Lower lobe of right lung (tissue), 2 donors: ENCODE measurements at regions not wholly inside any gene's neighbourhood (a gene's known extent, or its start where the extent isn't known, plus 50 kb on each side); places are given as distances from the start of the nearest gene placed in this dataset.

Source experiments
- ATAC-seq, 2 donors: fragments of 200-7000 bp; cut with Tn5 transposase; one replicate each; pipeline ENCODE4 v1.9.1; 2020 to 2022; ENCODE audit warnings: mild to moderate bottlenecking in 2 of 2, moderate library complexity in 2 of 2
- DNase-seq: peaks from one replicate; pipeline ENCODE4 v3.0.0-alpha.2; 2020
- H3K27ac ChIP-seq: fragments of 200-600 bp; one replicate; pipeline ENCODE4 v1.8.0; 2022
- H3K27me3 ChIP-seq: fragments of 200-600 bp; one replicate; pipeline ENCODE4 v1.8.0; 2022; ENCODE audit warnings: low read depth
- H3K36me3 ChIP-seq: fragments of 200-600 bp; one replicate; pipeline ENCODE4 v1.8.0; 2022; ENCODE audit warnings: mild to moderate bottlenecking
- H3K4me1 ChIP-seq: fragments of 200-600 bp; one replicate; pipeline ENCODE4 v1.8.0; 2022
- H3K4me3 ChIP-seq: fragments of 200-600 bp; one replicate; pipeline ENCODE4 v1.8.0; 2022; ENCODE audit warnings: mild to moderate bottlenecking
- H3K9me3 ChIP-seq: fragments of 200-600 bp; one replicate; pipeline ENCODE4 v1.8.0; 2022
- intact Hi-C: fragments of 100-400 bp; cut with DNase I; formaldehyde crosslinking; loops from one replicate; pipeline ENCODE4 v1.11.0; 2022
- TF ChIP-seq, protein P1 (sequence below): fragments of 200-600 bp; IDR thresholded peaks from one replicate; pipeline ENCODE4 v1.8.0; 2022; ENCODE audit warnings: antibody characterized with exemption, mild to moderate bottlenecking
- donor health status: DM: no; HTN: yes; CAD: no; lungs with severe emphysema.

DNA sequence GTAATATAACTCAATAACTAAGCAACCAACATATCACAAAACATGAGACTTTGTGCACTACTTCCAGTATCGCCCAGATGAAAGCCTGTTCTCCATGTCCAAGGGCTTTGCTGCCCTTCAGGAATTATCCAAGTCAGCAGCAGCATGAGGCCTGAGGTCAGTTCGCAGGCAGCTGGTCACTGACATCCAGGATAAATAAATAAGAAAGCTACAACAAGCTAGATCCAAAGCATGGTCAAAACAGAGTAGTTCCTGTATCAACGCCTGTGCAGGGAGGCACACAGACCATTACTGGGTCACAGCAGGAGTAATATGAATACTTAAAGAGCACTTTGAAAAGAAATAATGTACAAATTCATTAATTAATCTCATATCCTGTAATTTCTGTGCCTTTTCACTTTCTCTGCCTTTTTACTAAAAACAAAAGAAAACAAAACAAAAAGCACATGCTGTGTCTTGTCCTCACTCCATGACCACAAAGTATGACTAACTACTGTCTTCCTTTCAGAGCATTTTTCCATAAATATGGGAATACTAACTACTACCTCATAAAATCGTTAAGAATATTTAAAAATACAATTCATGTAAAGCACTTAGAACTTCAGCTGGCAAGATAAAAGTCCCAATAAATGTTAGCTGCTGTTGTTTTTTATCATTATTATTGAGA is 374.9 kb upstream of the IRAK1BP1 start:
- Histone ChIP-seq H3K36me3 (no peaks in the 10 kb centered on the region), H3K27ac (no peak overlapping the region), H3K4me1 (no peaks in the 10 kb centered on the region), H3K27me3 (no peaks in the 10 kb centered on the region), H3K9me3 (no peaks in the 10 kb centered on the region), H3K4me3 (no peak overlapping the region)
- TF ChIP-seq, protein P1, sequence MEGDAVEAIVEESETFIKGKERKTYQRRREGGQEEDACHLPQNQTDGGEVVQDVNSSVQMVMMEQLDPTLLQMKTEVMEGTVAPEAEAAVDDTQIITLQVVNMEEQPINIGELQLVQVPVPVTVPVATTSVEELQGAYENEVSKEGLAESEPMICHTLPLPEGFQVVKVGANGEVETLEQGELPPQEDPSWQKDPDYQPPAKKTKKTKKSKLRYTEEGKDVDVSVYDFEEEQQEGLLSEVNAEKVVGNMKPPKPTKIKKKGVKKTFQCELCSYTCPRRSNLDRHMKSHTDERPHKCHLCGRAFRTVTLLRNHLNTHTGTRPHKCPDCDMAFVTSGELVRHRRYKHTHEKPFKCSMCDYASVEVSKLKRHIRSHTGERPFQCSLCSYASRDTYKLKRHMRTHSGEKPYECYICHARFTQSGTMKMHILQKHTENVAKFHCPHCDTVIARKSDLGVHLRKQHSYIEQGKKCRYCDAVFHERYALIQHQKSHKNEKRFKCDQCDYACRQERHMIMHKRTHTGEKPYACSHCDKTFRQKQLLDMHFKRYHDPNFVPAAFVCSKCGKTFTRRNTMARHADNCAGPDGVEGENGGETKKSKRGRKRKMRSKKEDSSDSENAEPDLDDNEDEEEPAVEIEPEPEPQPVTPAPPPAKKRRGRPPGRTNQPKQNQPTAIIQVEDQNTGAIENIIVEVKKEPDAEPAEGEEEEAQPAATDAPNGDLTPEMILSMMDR, result no peak
- ATAC-seq (no peak), DNase-seq (no peak)
- intact Hi-C loops, result no loop called here

DNA sequence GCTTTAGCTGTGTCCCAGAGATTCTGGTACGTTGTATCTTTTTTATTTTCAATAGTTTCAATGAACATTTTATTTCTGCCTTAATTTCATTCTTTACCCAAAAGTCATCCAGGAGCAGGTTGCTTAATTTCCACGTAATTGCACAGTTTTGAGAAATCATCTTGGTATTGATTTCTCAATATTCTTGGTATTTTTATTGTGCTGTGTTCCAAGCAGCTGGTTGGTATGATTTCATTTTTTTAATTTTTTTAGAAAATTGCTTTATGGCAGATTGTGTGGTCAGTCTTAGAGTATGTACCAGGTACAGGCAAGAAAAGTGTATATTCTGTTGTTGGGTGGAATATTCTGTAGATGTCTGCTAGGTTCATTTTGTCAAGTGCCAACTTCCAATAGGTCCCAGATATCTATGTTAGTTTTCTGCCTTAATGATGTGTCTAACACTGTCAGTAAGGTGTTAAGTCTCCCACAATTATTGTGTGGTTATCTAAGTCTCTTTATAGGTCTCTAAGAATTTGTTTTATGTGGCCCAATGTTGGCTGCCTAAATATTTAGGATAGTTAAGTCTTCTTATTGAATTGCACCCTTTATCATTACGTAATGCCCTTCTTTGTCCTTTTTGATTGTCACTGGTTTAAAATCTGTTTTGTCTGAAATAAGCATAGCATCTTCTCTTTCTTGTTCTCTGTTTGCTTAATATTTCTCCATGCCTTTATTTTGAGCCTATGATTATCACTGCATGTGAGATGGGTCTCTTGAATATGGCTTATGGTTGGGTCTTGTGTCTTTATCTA is 366.9 kb upstream of the IRAK1BP1 start:
- intact Hi-C loops, result no loop called here

DNA sequence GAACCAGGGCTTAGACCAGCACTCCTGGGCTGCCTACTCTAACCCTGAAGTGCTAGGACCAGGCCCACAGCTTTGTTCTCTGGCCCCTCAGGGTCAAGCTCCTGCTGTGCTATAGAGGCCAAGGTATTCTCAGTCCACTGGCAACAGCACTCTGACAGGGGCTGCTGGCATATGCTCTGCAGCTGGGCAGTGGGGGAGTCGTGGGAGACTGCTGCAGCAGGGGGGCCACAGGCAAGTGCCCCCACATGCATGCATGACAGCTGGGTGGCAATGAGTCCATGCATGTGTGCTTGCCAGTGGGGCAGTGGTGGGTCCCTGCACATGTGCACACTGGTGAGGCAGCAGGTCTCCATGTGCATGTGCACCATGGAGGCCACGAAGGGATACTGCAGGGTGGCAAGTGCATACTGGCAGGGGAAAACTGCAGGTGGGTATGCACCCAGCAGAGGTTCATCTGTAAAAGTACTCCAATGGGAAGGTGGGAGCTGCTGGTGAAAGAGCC is 364.9 kb upstream of the IRAK1BP1 start:
- Histone ChIP-seq H3K4me3 (no peak overlapping the region), H3K27me3 (no peaks in the 10 kb centered on the region), H3K4me1 (no peaks in the 10 kb centered on the region), H3K9me3 (no peaks in the 10 kb centered on the region), H3K36me3 (no peaks in the 10 kb centered on the region), H3K27ac (no peak overlapping the region)
- intact Hi-C loops, result no loop called here
- TF ChIP-seq, protein P1, result no peak
- ATAC-seq, result peak in 1 of 2 donors; percentile 37
- DNase-seq, result no peak

More for the DNA sequence above, 366.9 kb upstream of the IRAK1BP1 start:
- H3K4me1 ChIP-seq, result no peaks in the 10 kb centered on the region
- TF ChIP-seq, protein P1, result no peak
- no peaks in the 10 kb centered on the region for H3K9me3 ChIP-seq
- H3K4me3 ChIP-seq, result no peak overlapping the region
- ATAC-seq, result no peak
- DNase-seq, result no peak
- H3K27ac ChIP-seq, result no peak overlapping the region
- no peaks in the 10 kb centered on the region for H3K27me3 ChIP-seq
- no peaks in the 10 kb centered on the region for H3K36me3 ChIP-seq

DNA sequence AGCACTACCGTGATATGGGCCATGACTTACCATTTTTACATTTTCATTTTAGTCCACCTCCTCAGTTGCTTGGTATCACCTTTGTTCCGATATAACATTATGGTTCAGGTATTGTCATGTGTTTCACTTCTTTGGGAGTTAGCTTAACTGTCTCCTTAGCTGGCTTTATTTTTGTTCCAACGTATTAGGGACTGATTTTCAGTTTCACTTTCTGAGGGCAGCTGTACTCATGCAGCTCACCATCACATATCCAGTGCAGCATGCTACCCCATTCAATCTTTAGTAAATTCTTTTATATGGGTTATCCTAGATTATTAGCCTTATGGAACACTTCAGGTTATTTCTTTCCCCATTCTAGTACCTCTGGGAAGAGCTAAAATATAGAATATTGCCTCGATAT is 362.2 kb upstream of the IRAK1BP1 start:
- intact Hi-C loops, result no loop called here
- H3K27ac ChIP-seq, result no peak overlapping the region
- no peaks in the 10 kb centered on the region for H3K36me3 ChIP-seq
- H3K27me3 ChIP-seq, result no peaks in the 10 kb centered on the region
- H3K4me3 ChIP-seq, result no peak overlapping the region
- H3K9me3 ChIP-seq, result no peaks in the 10 kb centered on the region
- H3K4me1 ChIP-seq, result no peaks in the 10 kb centered on the region
- no peak for DNase-seq
- TF ChIP-seq, protein P1, result no peak
- no peak for ATAC-seq

DNA sequence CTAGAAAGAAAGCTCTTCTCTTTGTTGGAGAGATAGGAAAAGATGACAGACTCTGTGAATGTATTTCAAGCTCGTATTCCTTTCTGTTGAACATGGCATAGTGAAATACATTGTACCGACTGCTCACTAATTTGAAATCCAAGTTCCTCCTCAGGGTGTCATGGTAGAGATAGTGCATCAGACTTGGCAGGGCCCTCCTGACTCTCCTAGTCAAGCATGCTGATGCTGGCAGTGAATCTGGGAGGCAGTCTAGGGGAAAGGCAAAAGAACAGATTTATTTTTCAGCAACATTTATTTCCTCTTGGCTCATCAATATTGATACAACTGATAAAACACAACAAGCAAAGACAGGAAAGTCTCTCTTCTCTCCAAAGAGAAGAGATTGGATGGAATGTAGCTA is 356.3 kb upstream of the IRAK1BP1 start:
- no peak overlapping the region for H3K4me3 ChIP-seq
- TF ChIP-seq, protein P1, result no peak
- ATAC-seq, result no peak
- intact Hi-C loops, result no loop called here
- no peaks in the 10 kb centered on the region for H3K36me3 ChIP-seq
- no peak for DNase-seq
- no peak overlapping the region for H3K27ac ChIP-seq
- H3K9me3 ChIP-seq, result no peaks in the 10 kb centered on the region
- H3K27me3 ChIP-seq, result no peaks in the 10 kb centered on the region
- H3K4me1 ChIP-seq, result no peaks in the 10 kb centered on the region
